NOMO-1 (cell line): ENCODE measurements at regions not wholly inside any gene's neighbourhood (a gene's known extent, or its start where the extent isn't known, plus 50 kb on each side); places are given as distances from the start of the nearest gene placed in this dataset.
"Not testable (repeated sequence)": the region's sequence is repeated elsewhere in the genome, so short reads cannot be mapped to it uniquely, and the experiment has no call there.

ENCODE experiments used
- DNase-seq, 2 experiments: peaks; one replicate each; lab custom pipeline; 2025; ENCODE audit not compliant: unreplicated experiment in 2 of 2; lab: John Stamatoyannopoulos, UW

- no peak for DNase-seq
Observed at GRCh38 chrX:18010253-18010652, 149.2 kb upstream of the RAI2 start.

- DNase-seq, result no peak
Observed at GRCh38 chrX:18003876-18004275, 142.8 kb upstream of the RAI2 start.

GRCh38 chrX:18002791-18003190 lies 141.7 kb upstream of the RAI2 start:
- DNase-seq, result no peak

- no peak for DNase-seq
Observed at GRCh38 chrX:17994429-17994828, 133.3 kb upstream of the RAI2 start.

GRCh38 chrX:17993062-17993461 lies 132.0 kb upstream of the RAI2 start:
- no peak for DNase-seq

GRCh38 chrX:17990532-17990931 lies 129.4 kb upstream of the RAI2 start:
- no peak for DNase-seq

- DNase-seq, result no peak
Observed at GRCh38 chrX:17987783-17988182, 126.7 kb upstream of the RAI2 start.

GRCh38 chrX:17986977-17987376 lies 125.9 kb upstream of the RAI2 start:
- DNase-seq, result no peak

- no peak for DNase-seq
Observed at GRCh38 chrX:17986440-17986839, 125.3 kb upstream of the RAI2 start.

- DNase-seq, result no peak
Observed at GRCh38 chrX:17984415-17984814, 123.3 kb upstream of the RAI2 start.

- no peak for DNase-seq
Observed at GRCh38 chrX:17983389-17983788, 122.3 kb upstream of the RAI2 start.

GRCh38 chrX:17977696-17978095 lies 116.6 kb upstream of the RAI2 start:
- no peak for DNase-seq

GRCh38 chrX:17976955-17977354 lies 115.9 kb upstream of the RAI2 start:
- no peak for DNase-seq

- not testable (repeated sequence) for DNase-seq
Observed at GRCh38 chrX:17975349-17975748, 114.3 kb upstream of the RAI2 start.

GRCh38 chrX:17968367-17968766 lies 107.3 kb upstream of the RAI2 start:
- no peak for DNase-seq

- DNase-seq, result no peak
Observed at GRCh38 chrX:17967888-17968287, 106.8 kb upstream of the RAI2 start.

GRCh38 chrX:17964871-17965270 lies 103.8 kb upstream of the RAI2 start:
- no peak for DNase-seq

- DNase-seq, result no peak
Observed at GRCh38 chrX:17960891-17961290, 99.8 kb upstream of the RAI2 start.

GRCh38 chrX:17944833-17945497 lies 83.9 kb upstream of the RAI2 start:
- DNase-seq, result peak in 1 of 2 experiments; percentile 0

GRCh38 chrX:17941171-17941570 lies 80.1 kb upstream of the RAI2 start:
- DNase-seq, result not testable (repeated sequence)

GRCh38 chrX:17939724-17940123 lies 78.6 kb upstream of the RAI2 start:
- DNase-seq, result no peak

- no peak for DNase-seq
Observed at GRCh38 chrX:17933856-17934255, 72.8 kb upstream of the RAI2 start.

- no peak for DNase-seq
Observed at GRCh38 chrX:17932781-17933180, 71.7 kb upstream of the RAI2 start.
